GM21576 (cell line): ENCODE measurements at regions not wholly inside any gene's neighbourhood (a gene's known extent, or its start where the extent isn't known, plus 50 kb on each side); places are given as distances from the start of the nearest gene placed in this dataset.

Source experiments
- ATAC-seq: cut with Tn5 transposase; IDR thresholded peaks from one replicate; pipeline ENCODE4 v1.9.1; 2021; ENCODE audit warnings: mild to moderate bottlenecking, moderate library complexity; ENCODE audit not compliant: unreplicated experiment

GRCh38 chr5:124869426-124870033 is 123.1 kb upstream of the ZNF608 start:
- no peak for ATAC-seq

- ATAC-seq = no peak
These were observed 123.6 kb upstream of the ZNF608 start for GRCh38 chr5:124870070-124870469.

- ATAC-seq = no peak
These were observed 124.9 kb upstream of the ZNF608 start for GRCh38 chr5:124871303-124871702.

GRCh38 chr5:124872086-124872485 is 125.6 kb upstream of the ZNF608 start:
- ATAC-seq = no peak

GRCh38 chr5:124872615-124873014 is 126.2 kb upstream of the ZNF608 start:
- ATAC-seq = no peak

- ATAC-seq = no peak
These were observed 126.7 kb upstream of the ZNF608 start for GRCh38 chr5:124873188-124873587.

GRCh38 chr5:124873713-124874112 is 127.3 kb upstream of the ZNF608 start:
- no peak for ATAC-seq

GRCh38 chr5:124876566-124876965 is 130.1 kb upstream of the ZNF608 start:
- no peak for ATAC-seq

- ATAC-seq = no peak
These were observed 130.5 kb upstream of the ZNF608 start for GRCh38 chr5:124876983-124877382.

GRCh38 chr5:124877501-124878146 is 131.2 kb upstream of the ZNF608 start:
- no peak for ATAC-seq

- ATAC-seq = no peak
These were observed 132.3 kb upstream of the ZNF608 start for GRCh38 chr5:124878583-124879342.

- ATAC-seq = no peak
These were observed 134.7 kb upstream of the ZNF608 start for GRCh38 chr5:124880903-124881697.

GRCh38 chr5:124883681-124884080 is 137.2 kb upstream of the ZNF608 start:
- no peak for ATAC-seq

- no peak for ATAC-seq
These were observed 137.7 kb upstream of the ZNF608 start for GRCh38 chr5:124884114-124884513.

- ATAC-seq = no peak
These were observed 139.1 kb upstream of the ZNF608 start for GRCh38 chr5:124885490-124885889.

GRCh38 chr5:124887223-124887622 is 140.8 kb upstream of the ZNF608 start:
- ATAC-seq = no peak

GRCh38 chr5:124888050-124888506 is 141.6 kb upstream of the ZNF608 start:
- ATAC-seq = no peak

- ATAC-seq = no peak
These were observed 142.4 kb upstream of the ZNF608 start for GRCh38 chr5:124888622-124889485.

- no peak for ATAC-seq
These were observed 143.0 kb upstream of the ZNF608 start for GRCh38 chr5:124889486-124889825.

- ATAC-seq = no peak
These were observed 143.4 kb upstream of the ZNF608 start for GRCh38 chr5:124889850-124890249.
